NCI-H1092 treated with DMSO at 0.1 percent for 48 hours (cell line): ENCODE measurements at regions not wholly inside any gene's neighbourhood (a gene's known extent, or its start where the extent isn't known, plus 50 kb on each side); places are given as distances from the start of the nearest gene placed in this dataset.
"Not testable (repeated sequence)": the region's sequence is repeated elsewhere in the genome, so short reads cannot be mapped to it uniquely, and the experiment has no call there.

Experiments used
- DNase-seq: peaks from one replicate; lab custom pipeline; 2025; lab: John Stamatoyannopoulos, UW

DNA sequence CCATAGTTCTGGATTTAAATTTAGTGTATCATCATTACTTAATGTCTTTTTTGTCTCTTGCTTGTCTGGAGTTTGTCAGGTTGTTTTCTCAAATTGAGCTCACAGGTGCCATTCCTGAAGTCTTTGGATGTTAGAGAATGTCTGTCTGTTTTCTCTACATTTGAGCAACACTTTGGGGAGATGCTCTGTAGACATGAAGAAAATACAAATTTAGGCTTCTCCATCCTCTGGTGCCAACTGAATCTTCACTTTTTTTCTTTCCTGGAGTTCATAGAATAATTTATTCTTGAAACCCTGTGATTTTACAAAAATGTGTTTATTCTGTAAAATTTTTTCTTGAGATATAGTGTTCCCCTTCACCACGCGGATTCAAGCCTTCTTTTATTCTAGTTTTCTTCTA lies 256.4 kb upstream of the HDAC4 start:
- no peak for DNase-seq

DNA sequence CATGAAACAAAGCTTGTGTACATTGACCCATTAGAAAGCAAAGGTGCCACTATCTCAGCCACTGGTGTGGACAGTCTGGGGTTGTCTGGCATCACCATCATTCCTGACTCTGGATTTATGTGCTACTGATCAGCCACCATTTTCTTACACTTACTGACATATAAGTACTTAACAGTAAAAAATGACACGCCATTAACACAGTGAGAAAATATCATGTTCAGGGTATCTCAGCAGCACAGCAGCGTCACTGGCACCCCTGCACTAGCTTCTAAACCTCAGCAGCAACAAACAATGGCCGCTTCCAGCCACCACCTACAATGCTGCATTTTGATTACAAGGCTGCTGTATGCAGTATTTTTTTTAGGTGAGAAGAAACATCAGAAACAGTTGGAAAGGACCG lies 253.4 kb upstream of the HDAC4 start:
- DNase-seq: no peak

DNA sequence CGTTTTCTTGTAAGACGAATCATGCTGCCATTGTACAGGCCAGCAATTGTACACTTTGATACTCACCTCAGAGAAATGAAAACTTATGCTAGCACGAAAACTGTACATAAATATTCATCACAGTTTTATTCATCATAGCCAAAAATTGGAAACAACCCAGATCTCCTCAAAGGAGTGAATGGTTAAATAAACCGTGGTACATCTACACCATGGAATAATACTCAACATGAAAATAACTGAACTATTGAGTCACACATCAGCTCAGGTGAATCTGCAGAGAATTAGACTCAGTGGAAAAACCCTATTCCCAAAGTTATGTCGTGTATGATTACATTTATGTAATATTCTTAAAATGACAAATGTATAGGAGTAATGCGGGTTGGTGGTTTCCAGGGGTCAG lies 251.0 kb upstream of the HDAC4 start:
- no peak for DNase-seq

DNA sequence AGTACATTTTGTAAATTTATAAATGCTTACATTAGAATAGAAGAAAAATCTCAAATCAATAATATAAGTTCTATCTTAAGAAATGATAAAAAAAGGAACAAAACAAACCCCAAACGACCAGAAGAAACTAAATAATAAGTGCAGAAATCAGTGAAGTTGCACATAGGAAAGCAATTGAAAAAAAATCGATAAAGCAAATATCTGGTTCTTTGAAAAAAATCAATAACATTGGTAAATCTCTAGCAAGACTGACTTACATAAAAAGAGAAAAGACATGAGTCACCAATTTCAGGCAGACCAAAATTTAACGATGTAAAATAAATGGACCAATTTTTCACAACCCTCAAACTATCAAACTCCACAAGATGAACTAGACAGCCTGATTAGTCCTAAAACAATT lies 249.9 kb upstream of the HDAC4 start:
- DNase-seq: no peak

DNA sequence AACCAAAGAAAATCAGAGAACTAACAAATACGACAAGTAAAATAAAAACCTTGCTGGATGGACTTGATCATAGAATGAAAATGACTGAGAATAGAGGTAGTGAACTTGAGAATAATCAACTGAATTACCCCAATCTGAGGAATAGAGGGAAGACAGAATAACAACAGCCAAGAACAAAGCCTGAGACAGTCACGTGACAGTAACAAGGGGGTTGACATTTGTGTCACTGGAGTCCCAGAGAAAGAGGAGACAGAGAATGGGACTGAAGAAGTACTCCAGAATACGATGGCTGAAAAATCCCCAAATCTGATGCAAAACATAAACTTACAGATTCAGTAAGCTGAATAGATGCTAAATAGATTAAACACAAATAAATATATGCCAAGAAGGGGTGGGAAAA lies 248.5 kb upstream of the HDAC4 start:
- no peak for DNase-seq

DNA sequence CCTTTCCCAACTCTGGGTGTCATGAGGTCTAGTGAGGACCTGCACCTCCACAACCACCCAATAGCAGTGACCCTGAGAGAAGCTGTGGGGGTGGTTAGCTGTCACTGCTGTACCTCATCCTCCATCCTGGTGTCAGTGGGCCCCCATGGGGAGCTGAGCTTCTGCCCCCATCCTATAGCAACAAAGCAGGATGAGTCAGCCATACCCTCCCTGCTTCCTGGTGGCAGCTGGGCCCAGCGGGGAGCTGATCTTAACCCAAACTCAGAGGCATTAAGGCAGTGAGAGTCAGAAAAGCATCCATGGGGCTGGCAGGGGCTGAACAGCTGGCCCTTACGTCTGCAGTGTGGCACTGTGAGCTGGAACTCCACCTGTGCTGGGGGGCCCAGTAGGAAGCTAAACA lies 247.8 kb upstream of the HDAC4 start:
- DNase-seq: no peak

DNA sequence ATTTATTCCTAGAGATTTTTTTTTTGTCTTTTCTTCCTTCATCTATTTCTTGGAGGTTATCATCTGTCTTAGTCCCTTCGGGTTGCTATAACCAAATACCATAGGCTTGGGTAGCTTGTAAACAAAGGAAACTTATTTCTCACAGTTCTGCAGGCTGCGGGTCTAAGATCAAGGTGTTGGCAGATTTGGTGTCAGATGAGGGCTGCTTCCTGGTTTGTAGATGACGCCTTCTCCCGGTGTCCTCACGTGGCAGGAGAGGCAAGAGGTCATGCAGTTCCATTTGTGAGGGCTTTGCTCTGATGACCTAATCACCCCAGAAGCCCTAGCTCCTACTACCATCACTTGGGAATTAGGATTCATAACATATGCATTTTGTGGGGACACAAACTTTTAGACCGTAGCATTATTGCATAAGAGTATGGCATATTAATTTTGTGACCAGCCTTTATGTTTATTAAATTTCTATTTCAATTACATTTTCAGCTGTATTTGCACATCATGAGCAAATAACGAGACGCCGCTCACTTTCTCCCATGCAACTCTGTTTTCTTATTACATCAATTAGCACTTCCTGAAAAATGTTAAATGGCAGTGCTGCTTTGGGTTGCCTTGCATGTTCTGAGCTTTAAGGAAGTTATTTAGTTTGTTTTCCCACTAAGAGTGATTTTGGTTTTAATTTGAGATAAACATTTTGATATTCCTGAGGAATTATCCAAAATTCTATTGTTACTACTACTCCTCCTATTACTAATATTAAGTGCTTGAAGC lies 246.4 kb upstream of the HDAC4 start:
- no peak for DNase-seq

DNA sequence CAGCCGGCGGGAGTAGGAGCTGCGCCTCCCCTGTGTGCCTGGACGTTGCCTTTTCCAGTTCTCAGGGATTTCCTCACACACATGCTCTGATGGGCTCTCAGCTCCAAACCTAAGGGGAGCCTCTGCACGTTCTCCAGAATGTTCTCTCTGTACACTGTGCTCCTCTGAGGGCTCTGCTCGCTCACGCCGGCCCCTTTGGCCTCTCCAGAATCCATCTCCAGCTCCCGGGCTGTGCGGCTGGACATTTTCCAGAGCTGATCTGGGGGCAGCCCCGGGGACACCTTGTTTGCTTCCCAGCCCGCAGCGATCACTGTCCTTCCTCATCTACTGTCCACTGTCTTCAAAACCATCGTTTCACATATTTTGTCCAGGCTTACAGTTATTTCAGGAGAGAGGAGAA lies 245.4 kb upstream of the HDAC4 start:
- no peak for DNase-seq

DNA sequence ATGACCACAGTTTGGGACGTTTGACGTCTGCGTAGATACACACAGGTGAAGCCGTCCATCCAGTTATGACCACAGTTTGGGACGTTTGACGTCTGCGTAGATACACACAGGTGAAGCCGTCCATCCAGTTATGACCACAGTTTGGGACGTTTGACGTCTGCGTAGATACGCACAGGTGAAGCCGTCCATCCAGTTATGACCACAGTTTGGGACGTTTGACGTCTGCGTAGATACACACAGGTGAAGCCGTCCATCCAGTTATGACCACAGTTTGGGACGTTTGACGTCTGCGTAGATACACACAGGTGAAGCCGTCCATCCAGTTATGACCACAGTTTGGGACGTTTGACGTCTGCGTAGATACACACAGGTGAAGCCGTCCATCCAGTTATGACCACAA lies 243.8 kb upstream of the HDAC4 start:
- DNase-seq: not testable (repeated sequence)

DNA sequence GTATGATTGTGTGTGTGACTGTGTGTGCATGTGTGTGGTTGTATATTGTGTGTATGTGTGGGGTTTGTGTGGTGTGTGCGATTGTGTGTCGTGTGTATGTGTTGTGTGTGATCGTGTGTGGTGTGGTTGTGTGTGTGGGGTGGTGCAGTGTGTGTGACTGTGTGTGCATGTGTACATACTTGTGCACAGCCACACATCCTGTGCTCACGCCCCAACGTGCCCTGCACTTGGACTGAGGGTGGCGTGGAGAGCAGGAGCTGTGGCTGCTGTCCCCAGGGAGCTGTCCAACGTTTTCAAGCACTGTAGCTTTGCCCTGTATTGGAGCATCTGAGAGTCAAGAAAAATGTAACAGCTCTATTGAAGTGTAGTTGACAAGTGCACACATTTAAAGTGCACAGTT lies 243.2 kb upstream of the HDAC4 start:
- no peak for DNase-seq

DNA sequence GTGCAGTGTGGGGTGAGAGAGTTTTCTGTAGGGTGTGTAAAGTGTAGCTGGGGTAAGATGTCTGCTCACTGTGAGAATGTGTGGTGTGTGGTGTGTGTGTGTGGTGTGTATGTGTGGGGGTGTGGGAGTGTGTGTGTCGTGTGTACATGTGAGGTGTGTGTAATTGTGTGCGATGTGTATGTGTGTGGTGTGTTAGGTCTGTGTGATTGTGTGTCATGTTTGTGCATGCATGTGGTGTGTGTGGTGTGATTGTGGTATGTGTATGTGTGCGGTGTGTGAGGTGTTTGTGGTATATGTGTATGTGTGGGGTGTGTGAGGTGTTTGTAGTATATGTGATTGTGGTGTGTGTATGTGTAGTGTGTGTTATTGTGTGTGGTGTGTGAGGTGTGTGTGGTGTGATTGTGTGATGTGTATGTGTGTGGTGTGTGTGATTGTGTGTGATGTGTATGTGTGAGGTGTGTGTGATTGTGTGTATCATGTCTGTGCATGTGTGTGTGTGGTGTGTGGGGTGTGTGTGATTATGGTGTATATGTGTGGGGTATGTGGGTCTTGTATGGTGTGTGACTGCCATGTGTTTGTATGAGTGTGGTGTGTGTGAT lies 241.7 kb upstream of the HDAC4 start:
- no peak for DNase-seq

DNA sequence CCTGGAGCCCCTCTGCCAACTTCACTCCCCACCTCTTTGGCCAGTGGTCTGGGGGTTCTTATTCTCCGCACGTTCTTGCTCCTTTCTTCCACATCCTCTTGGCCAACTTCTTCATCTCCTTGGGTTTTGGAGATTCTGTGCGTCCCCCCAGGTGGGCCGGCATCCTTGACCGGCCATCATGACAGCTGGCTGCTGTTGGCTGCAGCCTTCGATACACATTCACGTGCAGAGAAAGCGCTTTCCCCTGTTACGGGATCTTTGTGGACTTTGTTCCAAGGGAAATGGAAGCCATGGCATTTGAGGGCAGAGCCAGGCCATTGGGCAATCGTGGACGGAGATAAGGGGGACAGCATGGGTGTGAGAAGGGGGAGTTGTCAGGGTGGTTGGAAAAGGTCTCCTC lies 241.1 kb upstream of the HDAC4 start:
- not testable (repeated sequence) for DNase-seq

DNA sequence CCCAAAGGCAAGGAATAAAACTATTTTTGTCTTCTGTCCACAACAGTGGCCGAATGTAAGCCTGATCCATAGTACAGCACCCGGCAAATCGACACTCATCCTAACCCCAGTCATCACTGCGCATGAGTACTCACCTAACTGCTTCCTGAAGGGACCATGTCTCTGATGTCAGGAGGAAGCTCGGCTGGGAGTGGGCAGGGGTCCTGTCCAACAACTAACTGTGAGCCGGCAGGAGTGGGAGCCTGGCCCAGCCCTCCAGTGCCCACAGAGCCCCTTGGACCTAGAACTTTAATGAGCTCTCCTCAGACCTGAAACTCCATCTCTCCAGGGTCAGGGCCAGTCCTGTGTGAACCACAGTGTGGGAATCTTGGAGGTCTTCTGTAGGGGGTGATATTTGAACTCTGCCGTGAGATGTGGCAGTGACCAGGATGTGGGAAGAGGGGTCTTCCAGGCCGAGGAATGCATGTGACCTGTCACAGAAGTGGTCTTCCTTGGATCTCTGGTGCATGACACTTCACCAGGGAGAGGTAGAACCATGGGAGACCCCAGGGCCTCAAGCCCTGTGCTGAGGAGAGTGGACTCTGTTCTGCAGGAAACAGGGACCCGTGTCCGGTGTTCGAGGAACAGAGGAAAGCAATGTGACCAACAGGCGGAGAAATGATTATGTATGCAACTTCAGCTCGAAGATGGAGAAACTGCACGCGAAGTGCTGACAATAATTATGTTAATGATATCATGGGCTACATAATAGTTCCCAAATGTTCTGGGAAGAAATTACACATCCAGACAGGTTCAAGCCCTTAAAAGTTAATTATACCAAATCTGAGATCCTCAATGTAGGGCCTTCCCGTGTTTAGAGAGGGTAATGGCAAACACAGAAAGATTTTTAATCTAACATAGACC lies 240.1 kb upstream of the HDAC4 start:
- DNase-seq: no peak

DNA sequence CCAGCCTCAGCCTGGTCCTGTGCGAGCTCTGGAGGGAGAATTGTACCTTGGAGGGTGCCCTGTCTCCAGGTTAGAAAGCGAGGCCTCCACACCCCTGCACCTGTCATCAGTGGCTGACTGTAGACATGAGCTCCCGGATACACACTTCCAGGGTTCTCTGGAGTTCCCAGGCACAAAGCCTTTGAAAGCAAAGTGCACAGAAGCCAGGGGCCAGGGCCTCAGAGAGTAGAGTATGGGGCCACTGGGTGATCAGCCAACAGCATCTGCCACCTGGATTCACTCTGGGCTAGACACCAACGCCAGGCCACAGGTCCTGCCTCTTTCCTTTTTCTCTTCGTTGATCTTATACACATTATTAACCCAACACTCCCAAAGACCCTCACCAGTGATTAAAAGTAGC lies 239.4 kb upstream of the HDAC4 start:
- no peak for DNase-seq

DNA sequence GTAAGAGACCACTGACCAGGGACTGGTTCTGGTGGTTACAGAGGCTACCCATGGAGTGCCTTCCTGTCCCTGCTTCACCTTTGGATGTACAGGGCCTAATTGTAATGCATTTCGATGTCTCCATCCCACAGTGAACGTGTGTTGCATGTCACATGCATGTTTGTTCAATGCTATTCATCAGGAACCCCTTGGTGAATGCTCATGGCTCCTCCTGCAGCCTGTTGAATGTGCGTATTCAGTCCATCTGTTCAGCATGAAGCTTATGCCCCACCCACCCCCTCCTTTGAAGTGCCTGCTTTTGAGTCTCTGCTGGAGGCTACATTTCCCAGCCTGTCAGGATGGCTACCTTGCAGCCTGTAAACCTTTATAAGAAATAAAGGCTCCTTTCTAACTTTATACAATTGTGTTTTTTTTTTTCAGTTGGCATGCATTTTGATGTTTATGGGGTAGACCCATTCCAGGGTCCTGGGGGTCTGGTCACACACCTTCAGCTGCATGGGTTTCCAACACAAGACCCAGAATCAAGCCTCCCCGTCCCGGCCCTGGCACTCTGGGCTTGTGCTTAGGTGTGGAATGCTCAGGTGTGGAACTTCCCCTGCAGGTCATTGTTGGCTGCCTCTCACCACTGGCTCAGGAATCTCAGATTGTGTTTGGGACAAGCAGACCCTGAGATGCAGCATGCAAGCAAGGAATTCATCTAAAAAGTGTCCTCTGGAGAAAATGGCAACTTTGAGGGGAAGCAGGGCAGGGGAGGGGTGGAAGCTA lies 238.8 kb upstream of the HDAC4 start:
- DNase-seq: no peak

DNA sequence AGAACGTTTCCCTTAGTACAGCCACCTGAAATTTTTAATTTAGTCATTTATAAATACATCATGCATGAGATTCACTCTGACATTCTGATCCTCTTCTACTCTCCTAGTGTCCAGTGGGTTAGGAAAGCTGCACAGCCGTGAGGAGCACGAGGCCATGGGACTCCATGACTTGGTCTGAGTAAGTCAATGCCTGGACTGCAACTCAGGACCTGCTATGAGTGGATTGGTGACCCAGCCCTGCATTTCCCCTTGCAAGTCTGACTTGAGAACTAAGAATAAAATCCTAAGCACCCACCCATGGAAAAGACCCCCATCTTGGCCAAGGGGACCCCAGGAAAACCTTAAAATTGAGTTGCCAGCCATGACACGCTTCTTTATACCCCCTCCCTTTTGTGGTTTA lies 237.6 kb upstream of the HDAC4 start:
- DNase-seq: no peak

DNA sequence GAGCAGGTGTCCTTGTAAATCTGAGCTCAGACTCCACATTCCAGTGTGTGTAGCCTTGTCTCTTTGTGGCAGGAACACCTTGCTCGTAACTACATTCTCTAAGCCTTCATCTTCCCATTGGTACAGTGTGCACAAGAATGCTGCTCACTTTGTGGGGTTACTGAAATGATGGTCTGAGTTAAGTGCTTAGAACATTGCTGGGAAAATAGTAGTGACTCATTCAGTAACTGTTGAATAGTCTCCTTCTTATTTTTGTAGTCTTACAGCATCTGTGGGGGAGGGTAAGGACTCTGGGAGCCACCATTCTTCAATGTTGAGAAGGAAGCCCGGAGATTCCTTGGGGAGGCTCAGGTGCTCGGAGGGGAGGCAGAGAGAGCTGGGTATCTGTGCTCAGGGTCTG lies 236.0 kb upstream of the HDAC4 start:
- no peak for DNase-seq

DNA sequence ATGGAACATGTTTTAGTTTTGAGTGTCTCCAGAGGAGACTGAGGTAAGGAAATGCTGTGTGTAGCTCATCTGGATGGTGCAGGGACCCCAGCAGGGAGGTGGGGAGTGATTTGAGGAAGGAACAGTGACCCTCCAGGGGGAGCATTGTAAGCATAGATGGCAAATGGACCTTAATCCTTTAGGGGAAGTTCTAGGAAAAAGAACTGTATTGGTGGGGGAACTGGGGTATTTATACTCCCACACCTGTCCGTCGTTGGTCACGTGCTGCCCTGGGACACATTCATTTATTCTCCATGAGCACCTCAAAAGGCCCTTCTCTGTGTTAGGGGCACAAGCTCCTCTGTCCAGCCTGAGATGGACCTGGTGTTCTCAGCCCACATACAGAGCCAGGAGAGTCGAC lies 233.9 kb upstream of the HDAC4 start:
- DNase-seq: no peak

DNA sequence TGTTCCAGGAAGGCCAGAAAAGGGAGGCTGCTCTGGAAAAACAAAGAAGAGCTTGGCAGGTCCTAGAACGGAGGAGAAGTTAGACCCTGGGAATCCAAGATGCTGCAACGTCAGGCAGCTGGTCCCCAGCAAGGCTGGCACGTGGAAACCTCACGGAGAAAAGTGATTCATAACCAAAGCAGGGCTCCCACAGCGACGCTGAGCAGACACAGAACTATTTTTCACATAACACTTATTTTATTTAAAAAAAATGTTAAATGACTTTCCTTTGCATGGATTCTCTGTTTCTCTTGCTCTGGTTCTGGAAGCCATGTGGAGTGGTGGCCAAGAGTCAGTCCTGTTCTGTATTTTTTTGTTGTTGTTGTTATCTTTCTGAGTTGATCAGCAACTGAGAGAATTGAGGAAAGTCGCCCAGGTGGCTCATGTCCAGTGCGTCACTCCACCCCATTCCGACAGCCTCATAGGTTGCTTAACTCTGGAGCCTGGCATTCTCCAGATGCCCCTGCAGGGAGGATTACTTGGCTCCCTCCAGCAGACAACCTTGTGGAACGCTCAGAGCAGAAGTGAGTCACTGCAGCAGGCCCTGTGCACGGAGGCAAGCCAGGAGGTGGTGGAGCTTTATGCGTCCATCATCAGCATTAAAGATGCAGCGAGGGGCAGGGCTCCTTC lies 229.9 kb upstream of the HDAC4 start:
- no peak for DNase-seq

DNA sequence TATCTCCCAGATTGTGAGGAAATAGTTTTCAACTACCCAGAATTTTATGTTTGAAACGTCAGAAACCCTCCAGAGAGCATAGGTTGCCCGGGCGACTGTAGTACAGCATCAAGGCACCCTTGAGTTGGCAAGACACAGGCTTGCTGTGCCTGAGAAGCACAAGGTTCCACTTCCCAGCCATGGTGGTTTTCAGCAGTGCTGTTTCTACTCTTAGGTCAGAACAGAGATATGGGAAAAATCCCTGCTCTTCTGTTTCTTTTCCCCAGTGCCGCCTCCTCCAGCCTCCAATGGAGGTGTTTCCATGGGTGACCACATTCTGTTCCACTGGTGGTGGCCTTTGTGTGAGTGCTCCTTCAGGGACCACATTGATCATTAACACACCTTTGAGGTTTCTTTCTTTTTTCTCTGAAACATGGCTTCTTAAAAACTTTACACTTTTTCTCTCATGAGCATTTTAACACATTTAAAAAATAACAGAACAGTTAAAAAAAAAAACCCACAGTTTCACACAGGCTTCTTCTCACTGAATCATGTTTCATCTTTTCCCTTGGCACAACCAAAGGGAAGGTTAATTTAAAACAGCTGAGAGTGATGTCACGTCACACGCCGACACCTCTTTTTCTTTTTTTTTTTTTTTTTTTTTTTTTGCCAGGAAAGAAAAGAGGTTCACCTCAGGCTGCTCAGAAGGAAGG lies 229.3 kb upstream of the HDAC4 start:
- DNase-seq: no peak

DNA sequence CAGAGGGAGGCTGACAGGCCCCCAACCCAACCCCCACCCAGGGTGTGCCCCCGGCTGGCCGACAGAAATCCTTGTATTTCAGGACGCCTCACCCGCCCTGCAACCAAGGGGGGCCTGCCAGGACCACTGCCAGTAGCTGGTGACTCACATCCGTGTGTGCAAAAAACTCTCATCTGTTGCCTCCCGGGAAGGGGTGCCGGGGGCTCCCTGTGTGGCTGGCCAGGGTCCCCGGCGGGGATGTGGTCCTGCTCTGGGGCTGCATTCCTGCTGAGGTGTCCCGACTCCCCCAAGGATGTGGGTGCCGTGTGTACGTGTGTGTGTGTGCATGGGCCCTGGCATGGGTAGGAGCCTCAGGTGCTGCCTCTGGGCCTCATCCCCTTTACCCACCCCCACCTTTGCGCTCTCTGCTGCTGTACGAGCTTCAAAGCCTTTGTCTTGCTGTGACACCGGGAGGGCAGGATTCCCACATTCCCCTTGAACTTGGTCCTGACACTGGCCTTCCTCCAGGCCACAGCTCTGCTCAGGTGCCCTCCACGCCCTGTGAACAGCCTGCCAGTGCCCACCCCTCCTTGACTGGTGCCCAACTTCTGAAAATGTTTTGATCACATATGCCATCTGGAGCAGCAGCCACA lies 226.3 kb upstream of the HDAC4 start:
- DNase-seq: no peak
